HL-60/S4 treated with retinoic acid at 250 ng/mL for 4 days and 3 days (cell line): ENCODE measurements at regions not wholly inside any gene's neighbourhood (a gene's known extent, or its start where the extent isn't known, plus 50 kb on each side); places are given as distances from the start of the nearest gene placed in this dataset.

Experiments used
- in situ Hi-C: fragments of 300-500 bp; cut with MboI; formaldehyde crosslinking; loops from 2 replicates; pipeline ENCODE4 v1.7.0; 2022; ENCODE audit warnings: low sequenced_read_pairs

DNA sequence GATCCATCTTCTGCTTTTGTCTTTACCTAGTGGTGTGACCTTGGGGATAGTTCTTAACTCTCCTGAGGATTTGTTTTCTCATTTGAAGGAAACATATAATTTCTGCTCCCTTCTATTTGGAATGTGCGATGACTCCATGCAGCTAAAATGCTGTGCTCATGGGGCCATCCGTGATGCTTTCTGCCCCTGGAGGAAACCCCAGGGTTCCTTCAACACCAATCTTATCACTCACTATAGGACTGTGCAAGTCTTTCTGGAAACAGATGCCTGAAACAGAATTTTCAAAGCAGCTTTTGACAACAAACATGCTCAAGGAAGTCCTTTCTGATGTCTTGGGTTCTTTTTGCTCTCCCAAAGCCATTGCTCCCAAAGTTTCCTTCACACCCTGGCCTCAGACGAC, 128.8 kb upstream of the GGTLC1 start:
- in situ Hi-C loops, result no loop called here

DNA sequence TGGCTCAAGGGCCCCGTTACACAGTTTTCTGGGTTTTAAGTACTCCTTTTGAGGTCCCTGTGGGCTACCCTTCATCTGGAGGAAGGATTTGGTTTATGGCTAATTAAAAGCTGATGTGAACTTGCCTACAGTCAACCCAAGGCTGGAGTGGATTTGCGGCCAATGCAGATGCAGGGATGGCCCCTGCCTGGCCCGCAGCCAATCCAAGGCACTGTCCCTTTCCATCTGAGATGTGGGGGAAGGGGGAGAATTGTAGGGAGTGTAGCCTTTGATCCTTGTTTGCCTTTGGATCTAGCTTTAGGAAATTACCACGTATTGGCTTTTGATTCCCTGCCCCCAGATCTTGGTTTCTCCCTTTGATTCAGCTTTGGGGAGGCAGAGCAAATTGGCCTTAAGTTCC, 128.0 kb upstream of the GGTLC1 start:
- in situ Hi-C loops, result no loop called here

DNA sequence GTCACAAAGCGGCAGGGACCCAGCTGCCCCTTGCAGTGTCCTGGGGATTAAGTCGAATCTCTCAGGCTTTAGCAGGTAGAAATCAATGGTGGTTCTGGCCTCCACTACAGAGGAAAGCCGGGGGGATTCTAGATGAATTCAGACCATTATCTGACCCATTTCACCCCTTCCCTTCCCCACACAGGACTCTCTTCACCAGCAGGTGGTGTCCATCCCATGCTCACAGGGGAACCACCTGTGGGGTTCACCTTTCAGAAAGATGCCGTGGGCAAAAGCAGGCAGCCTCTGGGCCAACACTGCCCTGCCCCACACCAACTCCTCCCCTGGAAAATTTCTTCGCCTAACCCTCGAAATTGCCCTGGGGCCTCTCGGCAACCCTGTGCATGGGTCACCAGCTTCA, 123.8 kb upstream of the GGTLC1 start:
- in situ Hi-C loops, result no loop called here

DNA sequence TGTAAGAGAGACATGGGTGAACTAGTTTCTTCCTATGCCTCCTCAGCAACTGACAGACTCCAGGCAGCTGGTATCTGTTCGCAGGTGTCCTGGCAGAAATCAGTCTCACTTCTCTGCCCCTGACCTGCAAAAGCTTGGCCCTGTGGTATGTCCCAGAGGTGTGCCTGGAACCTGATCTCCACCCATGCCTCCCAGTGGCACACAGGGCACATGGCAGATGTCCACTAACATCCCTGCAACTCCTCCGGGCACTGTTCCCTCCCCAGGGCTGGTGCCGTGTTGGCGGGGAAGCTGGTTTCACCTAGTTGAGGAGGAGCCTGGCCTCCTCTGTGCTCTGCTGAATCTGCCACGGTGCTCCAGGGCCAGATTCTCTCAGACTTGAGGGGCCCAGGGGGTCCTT, 123.3 kb upstream of the GGTLC1 start:
- in situ Hi-C loops, result no loop called here

DNA sequence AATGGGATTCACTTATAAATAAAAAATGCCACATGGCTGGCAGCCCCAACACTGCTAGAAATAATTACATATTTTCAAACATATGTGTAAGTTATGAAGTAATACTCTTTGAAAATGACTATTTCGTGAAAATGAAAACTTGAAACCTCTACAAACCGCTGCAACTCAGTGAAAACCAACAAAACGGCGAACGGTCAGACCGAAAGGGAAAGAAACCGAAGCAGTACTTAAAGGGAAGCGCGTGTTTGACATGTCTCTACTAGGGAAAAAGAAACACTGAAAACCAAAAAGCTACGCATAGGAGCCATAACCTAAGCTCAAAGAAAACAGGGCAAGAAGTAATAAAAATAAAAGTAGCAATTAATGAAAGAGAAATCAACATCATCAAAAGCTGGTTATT, 121.0 kb upstream of the GGTLC1 start:
- in situ Hi-C loops, result no loop called here

DNA sequence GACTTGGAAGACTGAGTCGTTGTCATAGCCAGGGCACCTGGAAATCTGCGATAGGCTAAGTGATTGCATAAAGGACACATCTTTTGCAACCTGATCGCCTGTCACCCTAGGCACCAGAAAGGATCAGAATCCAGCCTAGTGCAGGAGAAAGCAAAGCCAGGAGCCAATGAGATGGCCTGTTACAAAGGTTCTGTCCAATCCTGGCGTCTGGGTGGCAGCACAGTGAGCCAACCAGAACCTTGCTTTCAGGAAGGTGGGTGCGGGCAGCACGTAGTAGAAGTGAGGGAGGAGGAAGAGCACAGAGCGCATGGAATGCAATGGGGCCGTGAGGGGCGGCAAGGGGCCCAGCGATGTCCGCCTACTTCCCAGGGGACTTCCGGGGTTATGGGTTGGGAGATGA, 120.4 kb upstream of the GGTLC1 start:
- in situ Hi-C loops, result no loop called here

DNA sequence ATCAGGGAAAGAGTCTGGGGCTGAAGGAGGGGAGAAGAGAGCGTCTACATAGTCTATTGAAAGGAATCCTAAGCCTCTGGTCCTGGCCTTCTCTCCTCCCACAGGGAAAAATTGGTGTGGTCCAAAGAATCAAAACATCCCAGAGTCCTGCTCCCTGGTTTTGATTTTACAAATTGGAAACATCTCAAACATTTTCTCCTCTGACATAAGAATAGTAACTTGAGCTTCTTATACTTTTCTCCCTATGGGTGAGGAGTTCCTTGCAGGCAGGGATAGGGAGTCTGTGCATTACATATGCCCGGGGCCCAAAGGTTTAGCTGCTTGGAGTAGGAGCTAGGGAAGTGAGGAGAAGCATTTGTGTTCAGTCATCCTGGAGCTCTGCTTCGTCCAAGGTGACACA, 120.0 kb upstream of the GGTLC1 start:
- in situ Hi-C loops, result no loop called here

DNA sequence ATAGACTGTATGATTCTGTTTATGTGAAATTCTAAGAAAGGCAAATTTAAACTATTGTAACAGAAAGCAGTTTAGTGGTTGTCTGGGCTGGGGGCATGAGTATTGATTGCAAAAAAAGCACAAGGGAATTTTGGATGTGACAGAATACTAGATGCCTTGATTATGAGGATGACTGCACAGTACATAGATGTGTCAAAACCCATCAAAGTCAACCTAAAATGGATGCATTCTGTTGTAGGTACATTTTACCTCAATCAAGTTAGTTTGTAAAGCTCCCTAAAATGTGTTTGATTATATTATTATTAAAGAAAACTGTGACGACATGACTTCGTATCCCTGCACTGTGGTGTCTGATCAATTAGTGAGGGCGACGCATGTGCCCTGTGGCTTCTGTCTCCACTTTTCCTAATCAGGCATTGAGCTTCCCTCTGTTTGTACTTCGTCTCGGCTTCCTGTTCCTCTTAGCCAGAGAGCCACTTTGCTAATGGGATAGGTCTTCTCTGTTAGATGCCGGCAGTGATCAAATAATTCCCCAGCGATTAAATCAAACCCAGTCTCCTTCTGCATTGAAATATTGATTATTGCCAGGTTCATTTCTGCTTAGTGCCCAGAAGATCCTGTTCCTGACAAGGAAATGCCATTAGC, 118.3 kb upstream of the GGTLC1 start:
- in situ Hi-C loops, result no loop called here

DNA sequence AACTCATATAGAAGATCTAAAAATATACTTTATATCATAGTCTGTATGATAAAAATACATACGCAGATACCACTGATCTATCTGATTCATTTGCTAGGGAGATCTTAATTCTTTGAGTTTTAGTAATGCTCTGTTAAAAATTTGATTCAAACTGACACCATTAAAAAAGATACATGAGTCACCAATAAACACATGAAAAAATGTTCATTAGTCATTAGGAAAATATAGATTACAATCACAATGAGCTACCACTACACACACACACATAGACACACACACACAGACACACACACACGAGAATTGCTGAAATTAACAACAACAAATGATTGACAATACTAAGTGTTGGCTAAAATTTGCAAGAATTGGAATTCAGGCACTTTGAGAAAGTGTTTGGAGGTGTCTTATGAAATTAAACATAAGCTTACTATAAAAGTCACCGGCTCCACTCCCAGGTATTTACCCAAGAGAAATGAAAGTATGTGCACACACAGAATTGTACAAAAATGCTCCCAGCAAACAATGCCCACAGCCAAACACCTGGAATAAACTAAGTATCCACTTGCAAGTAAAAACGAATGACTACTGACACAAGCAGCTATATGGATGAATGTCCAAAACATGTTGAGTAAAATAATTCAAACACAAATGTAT, 117.7 kb upstream of the GGTLC1 start:
- in situ Hi-C loops, result no loop called here

DNA sequence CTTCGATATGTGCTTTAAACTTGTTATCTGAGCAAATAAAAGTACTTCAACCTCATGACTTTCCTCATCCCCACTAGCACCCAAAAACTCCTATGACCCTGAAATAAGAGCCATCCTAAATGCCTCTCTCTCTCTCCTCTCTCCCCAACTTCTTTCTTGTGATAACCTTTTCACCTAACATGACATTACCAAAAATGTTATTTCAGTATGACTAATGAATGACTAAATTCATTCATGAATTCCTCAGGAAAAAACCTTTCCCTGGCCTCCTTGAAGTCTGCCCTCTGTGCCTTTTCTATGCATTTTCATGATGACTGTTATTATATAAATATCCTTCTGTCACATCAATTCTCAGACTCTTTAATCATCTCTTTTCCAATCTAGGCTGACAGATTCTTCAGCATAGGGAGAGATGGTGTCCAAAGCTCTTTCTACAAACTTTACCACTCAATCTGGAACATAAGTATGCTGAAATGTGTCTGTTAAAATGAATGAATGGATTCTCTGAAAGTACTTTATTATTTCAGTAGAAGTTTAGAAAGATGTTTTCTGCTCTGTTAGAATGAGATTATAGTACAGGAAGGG, 114.3 kb upstream of the GGTLC1 start:
- in situ Hi-C loops, result no loop called here

DNA sequence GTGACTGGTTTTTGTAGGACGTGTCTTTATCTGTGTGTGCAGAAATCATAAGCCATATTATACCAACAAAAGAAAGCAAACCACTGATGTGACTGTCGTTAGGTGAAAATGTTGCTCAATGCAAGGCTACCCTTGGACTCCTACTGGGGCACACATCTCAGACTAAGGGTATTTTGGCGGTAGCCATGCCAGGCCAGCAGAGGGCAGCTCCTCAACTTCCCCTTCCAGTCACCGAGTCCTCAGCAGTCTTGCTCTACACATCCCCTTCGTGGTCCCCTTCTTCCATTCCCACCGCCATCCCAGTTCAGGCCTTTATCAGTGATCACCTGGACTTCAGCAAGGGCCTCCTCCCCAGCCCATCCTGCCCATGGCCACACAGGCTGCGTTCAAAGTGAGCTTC, 113.7 kb upstream of the GGTLC1 start:
- in situ Hi-C loops, result no loop called here

DNA sequence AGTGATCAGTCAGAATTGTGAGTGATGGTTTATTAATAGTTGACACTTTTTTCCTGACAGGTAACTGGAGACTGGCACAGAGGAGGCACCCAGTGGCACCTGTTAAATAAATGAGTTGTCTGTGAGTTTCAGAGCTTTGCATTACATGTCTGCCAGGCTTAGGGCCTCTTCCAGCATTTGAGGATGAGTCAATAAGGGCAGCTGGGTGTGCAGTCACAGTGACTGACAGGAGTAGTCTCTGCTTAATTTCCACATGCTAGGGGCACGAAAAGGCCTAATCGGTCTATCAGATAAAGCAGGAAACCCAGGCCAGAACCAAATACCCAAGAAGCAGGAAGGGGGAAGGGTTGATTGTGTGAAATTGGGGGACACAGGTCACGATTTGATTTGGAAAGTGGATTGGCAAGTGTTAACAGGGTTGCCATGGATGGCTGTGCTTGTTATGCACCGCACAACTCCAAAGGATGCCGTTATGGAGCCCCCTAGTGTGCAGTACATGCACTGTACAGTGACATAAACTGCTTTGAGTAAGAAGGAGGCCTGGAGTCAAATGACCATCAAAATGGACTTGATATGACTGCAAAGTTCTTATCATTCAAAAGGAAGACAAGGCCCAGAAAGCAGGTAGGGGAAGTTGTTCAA, 111.9 kb upstream of the GGTLC1 start:
- in situ Hi-C loops, result no loop called here

DNA sequence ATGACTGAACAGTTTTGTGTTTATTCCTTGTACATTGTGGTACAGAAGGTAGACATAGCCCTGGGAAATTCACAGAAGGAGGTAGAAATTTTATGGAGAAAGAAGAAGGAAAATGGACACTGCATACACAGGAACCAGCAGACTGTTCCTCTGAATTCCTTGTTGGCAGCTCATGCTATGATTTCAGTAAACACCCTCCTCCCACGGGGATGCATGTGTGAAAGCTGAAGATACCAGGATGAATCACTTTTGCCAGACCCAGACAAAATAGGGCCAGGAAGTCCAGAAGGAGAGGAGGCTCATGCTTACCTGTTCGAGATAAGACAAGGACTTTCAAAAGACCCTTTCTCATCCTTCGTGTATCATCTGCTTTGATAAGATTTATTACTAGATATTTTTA, 110.3 kb upstream of the GGTLC1 start:
- in situ Hi-C loops, result no loop called here

DNA sequence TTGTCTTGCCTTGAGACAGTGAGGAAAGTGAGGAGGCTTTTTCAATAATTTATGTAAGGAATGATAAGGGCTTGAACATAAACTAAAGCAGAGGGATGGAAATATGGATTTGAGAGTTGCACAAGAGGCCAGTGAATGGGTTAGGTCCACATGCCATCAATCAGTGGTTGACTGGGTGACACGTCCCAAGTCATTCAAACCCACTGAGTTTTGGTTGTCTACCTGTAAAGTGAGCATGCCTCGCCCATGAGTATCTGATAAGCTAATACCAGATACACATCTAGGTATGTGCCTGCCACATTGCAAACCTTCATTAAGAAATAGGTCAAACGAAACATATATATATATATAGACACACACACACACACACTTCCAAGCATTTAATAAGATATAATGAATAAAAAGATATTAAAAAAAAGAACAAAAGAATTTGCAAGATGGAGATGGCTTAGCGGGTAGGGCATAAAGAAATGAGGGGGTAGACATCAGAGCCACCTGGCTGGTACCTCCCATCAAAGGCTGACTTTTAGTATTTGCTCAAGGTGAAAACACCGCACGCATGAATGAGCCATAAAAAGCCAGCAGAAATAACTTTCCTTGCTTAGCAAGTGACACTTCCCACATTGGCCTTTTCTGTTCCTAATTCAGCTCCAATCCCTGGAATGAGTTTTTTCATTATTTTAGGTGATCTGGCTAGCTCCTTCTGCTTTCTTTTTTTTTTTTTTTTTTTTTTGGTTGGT, 109.1 kb upstream of the GGTLC1 start:
- in situ Hi-C loops, result no loop called here

DNA sequence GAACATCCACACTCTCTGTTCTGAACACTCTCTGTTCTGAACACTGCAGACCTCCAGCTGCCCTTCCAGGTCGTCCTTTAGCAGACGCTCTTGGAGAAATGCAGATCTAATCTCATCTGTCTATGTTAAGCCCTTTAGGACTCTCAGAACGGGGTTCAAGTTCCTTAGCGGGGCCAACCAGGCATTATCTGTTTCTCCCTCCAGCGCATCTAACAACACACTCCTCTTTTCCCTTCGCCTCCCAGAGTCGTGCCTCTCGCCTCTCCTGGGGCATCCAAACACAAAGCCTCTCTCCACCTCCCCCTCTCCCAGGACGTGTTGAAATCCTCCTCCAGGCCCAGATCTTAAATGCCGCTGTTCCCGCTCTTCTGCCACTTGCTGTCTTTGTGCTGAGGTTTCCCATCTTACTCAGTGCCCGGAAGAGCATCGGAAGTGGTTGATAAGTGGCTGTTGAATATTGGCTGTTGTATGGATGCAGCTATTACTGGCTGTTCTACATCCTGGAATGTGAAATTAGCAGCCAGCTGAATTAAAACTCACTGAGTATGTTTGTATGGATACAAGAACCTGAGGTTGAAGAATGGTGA, 108.4 kb upstream of the GGTLC1 start:
- in situ Hi-C loops, result no loop called here

DNA sequence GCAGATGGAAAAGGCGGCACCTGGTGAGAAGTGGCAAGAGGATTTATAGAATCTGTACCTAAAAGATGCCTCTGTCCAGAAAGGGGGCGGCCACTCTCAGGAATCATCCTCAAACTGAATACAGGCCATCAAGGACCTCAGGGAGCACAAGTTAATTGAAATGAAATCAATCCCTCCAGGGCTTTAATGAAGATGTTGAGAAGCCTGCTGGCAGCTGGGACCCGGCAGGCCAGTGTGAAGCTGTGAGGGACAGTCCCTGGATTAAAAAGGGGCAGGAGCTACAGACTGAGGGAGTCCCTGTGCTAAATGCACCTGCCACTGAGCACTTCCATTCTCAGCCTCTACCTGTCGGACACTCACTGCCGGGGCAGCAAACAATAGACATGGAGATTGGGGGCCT, 107.7 kb upstream of the GGTLC1 start:
- in situ Hi-C loops, result no loop called here

DNA sequence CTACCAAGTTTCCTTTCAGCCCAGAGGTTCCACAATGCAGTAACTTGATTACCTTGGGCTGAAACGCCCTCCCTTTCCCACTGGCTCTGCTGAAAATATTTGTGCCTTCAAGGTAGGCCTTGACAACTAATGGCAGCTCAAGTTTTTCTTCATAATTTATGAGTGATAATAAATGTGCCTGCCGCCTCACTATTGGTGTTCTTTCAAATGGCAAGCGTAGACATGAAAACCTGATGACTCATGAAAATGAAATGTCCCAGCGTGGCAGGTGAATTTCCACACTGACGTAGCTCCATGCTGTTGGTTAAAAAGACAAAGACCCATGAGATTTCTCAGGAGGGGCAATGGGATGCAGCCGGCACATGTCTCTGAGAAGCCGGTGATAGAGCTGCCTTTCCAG, 107.2 kb upstream of the GGTLC1 start:
- in situ Hi-C loops, result no loop called here

DNA sequence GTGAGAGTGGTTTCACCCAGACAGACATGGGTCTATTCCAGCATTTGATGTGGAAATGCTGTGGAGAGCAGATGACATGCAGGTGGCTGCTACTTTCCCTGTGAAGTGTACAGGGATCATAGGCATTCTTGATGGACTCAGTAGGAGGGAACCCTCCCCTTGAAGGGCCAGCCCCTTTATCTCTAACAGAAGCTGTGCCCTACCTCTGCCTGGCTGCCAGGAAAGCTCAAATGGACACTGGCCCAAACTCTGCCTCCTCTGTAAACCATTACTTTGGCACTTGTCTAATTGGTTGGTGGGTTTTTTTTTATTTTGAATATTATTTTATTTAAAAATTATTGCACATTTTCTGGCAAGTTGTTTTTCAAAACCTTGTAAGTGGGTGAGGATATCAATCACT, 106.7 kb upstream of the GGTLC1 start:
- in situ Hi-C loops, result no loop called here

DNA sequence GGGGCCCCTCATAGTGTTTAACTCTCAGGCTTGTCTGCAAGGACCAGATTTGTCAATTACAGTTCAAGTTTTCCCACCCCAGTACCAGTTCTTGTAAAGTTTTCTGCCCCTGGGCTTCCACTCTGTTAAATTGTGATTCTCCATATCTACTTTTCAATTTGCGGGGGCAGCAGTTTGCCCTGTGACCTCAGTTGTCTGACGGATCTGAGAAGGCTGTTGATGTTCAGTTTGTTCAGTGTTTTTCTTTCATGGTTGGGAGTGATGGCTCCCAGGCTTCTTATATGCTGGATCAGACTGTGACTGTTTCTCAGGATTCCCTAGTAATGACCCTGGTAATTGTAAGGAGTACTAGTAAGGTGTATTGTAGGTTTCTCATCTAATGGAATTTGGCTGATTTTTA, 101.0 kb upstream of the GGTLC1 start:
- in situ Hi-C loops, result no loop called here

DNA sequence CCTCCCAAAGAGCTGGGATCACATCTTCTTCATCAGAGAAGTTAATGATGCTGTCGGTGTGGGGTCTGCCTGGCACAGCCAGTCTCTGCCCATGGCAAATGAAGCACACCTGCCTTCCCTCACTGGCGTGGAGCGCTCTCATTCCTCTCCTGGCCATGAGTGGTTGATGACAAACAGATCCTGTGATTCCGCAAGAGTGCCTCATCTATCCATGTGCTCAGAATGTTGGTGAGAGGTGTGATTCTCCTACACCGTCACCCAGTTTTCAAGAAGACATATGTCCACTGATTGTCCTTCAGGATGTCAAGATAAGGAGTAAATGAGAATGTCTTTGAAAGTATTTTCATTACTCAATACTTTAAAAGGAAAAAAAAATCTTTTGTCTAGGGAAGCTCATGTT, 97.5 kb upstream of the GGTLC1 start:
- in situ Hi-C loops, result no loop called here

DNA sequence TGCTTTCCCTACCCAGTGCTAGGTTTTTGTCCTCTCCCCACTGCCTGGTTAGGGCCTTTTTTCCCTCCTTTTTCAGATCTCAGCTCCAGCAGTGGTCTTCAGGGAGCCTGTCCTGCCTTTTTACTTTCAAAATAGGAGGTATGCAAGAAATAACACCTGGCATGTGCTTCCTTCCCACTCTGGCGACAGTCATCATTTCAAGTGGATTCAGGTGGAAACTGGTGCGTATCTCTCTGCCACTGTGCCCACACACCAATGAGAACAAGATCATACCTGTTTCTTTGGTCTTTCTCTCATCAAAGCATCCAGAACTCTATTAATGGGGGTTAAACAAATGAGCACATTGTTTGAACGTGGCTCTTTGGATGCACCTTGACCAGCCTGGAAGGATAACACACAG, 95.7 kb upstream of the GGTLC1 start:
- in situ Hi-C loops, result no loop called here
